ENCODE measurements at regions not wholly inside any gene's neighbourhood (a gene's known extent, or its start where the extent isn't known, plus 50 kb on each side); places are given as distances from the start of the nearest gene placed in this dataset.

DNA sequence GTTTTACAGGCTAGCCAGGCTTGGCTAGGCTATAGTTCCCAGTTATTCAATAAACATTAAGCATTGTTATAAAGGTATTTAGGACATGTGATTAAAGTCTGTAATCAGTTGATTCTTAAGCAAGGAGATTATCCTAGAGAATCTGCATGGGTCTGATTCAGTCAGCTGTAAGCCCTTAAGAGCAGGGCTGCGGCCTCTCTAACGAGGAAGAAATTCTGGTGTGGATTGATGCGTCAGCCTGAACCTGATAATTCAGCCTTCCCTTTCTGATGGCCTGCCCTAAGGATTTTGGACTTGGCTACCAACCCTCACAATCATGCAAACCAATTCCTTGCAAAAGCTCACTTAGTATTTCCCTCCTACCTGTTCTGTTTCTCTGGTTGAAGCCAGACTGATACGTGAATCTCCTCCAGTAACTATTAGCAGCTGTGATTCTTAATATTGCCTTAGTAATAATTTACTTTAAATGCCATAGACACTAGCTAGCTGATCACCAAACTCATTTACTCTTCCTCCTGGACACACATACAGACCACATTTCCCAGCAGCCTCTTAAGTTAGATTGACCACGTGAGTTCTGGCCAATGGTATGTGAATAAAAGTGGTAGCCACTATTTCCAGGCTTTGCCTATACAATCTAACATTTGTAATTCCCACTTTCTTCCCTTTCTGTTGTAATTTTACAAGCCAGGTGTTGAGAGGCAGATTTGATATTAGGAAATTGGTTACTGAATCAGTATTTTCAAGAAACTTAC is 678.0 kb upstream of the INTU start:
- TF ChIP-seq, protein P1, sequence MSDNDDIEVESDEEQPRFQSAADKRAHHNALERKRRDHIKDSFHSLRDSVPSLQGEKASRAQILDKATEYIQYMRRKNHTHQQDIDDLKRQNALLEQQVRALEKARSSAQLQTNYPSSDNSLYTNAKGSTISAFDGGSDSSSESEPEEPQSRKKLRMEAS (IDR thresholded peaks at IDR 0.05): no peak
- TF ChIP-seq CTCF (IDR thresholded peaks at IDR 0.05; ENCODE audit: low read depth, low read length, missing input control) (no peak), REST (IDR thresholded peaks at IDR 0.05) (no peak), RAD21 (IDR thresholded peaks at IDR 0.05) (no peak), YY1 (IDR thresholded peaks at IDR 0.05) (no peak), TAF1 (conservative IDR thresholded peaks at IDR 0.05) (no peak), GABPA (IDR thresholded peaks at IDR 0.05 in 1 of 2, conservative IDR thresholded peaks at IDR 0.05 in 1 of 2) (no peak), SP1 (IDR thresholded peaks at IDR 0.05) (no peak), HNF4A (conservative IDR thresholded peaks at IDR 0.05) (no peak), ATF3 (IDR thresholded peaks at IDR 0.05) (no peak), EGR1 (IDR thresholded peaks at IDR 0.05; ENCODE audit: low read depth in 2 of 2) (no peak)
- TF ChIP-seq, protein P2, sequence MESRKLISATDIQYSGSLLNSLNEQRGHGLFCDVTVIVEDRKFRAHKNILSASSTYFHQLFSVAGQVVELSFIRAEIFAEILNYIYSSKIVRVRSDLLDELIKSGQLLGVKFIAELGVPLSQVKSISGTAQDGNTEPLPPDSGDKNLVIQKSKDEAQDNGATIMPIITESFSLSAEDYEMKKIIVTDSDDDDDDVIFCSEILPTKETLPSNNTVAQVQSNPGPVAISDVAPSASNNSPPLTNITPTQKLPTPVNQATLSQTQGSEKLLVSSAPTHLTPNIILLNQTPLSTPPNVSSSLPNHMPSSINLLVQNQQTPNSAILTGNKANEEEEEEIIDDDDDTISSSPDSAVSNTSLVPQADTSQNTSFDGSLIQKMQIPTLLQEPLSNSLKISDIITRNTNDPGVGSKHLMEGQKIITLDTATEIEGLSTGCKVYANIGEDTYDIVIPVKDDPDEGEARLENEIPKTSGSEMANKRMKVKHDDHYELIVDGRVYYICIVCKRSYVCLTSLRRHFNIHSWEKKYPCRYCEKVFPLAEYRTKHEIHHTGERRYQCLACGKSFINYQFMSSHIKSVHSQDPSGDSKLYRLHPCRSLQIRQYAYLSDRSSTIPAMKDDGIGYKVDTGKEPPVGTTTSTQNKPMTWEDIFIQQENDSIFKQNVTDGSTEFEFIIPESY (IDR thresholded peaks at IDR 0.05): no peak
